HCT116 (cell line): ENCODE measurements at regions not wholly inside any gene's neighbourhood (a gene's known extent, or its start where the extent isn't known, plus 50 kb on each side); places are given as distances from the start of the nearest gene placed in this dataset.

Experiments
- CTCF ChIP-seq, 3 experiments: fragments of 200-600 bp in 1 of 3; sonication (generic) in 1 of 3; IDR thresholded peaks in 2 of 3; conservative IDR thresholded peaks in 1 of 3; 2 replicates each; pipeline ENCODE4 v1.5.1; 2012 to 2017; ENCODE audit warnings: low read depth in 2 of 3, low read length in 2 of 3, antibody characterized with exemption in 1 of 3, borderline replicate concordance in 1 of 3, control low read depth in 1 of 3, mild to moderate bottlenecking in 1 of 3, mixed read lengths in 1 of 3, mixed run types in 1 of 3, moderate library complexity in 1 of 3; ENCODE audit not compliant: insufficient read depth in 1 of 3
- EZH2 ChIP-seq: fragments of 200-600 bp; sonication (generic); IDR thresholded peaks from 2 replicates; pipeline ENCODE4 v1.6.1; 2017; ENCODE audit warnings: antibody characterized with exemption, mixed run types
- POLR2AphosphoS5 ChIP-seq: IDR thresholded peaks from 2 replicates; pipeline ENCODE4 v1.6.1; 2011; ENCODE audit warnings: mild to moderate bottlenecking, low read depth, low read length, moderate library complexity

- no peak for TF ChIP-seq POLR2AphosphoS5
- TF ChIP-seq CTCF (IDR thresholded peaks at IDR 0.05 in 2 of 3, conservative IDR thresholded peaks at IDR 0.05 in 1 of 3; ENCODE audit: borderline replicate concordance in 1 of 3, insufficient read depth in 1 of 3, low read depth in 2 of 3, low read length in 2 of 3), result no peak
- TF ChIP-seq EZH2, result no peak
Measured at GRCh38 chr4:43241104-43241503, 348.6 kb downstream of the GRXCR1 start.
